DMS 273 (cell line): ENCODE measurements at regions not wholly inside any gene's neighbourhood (a gene's known extent, or its start where the extent isn't known, plus 50 kb on each side); places are given as distances from the start of the nearest gene placed in this dataset.

Experiments used
- DNase-seq: peaks from one replicate; lab custom pipeline; 2025; ENCODE audit not compliant: unreplicated experiment; lab: John Stamatoyannopoulos, UW

GRCh38 chr6:26149240-26149639, 62.0 kb downstream of the HFE start:
- DNase-seq: no peak

GRCh38 chr6:26152226-26153101, 65.2 kb downstream of the HFE start:
- no peak for DNase-seq

GRCh38 chr6:26155061-26155930, 68.1 kb downstream of the HFE start:
- DNase-seq: peak; percentile 78

GRCh38 chr6:26156105-26156849, 69.0 kb downstream of the HFE start:
- peak; percentile 94 for DNase-seq

GRCh38 chr6:26156850-26157250, 69.6 kb downstream of the HFE start:
- peak; percentile 95 for DNase-seq

GRCh38 chr6:26157251-26158075, 70.2 kb downstream of the HFE start:
- DNase-seq: peak; percentile 98

- DNase-seq: no peak
Measured at GRCh38 chr6:26158076-26158580, 70.9 kb downstream of the HFE start.

GRCh38 chr6:26158581-26159356, 71.5 kb downstream of the HFE start:
- peak; percentile 70 for DNase-seq

- peak; percentile 63 for DNase-seq
Measured at GRCh38 chr6:26159357-26160273, 72.4 kb downstream of the HFE start.

- no peak for DNase-seq
Measured at GRCh38 chr6:26161322-26161721, 74.1 kb downstream of the HFE start.

GRCh38 chr6:26162399-26162798, 75.2 kb downstream of the HFE start:
- DNase-seq: no peak

- DNase-seq: no peak
Measured at GRCh38 chr6:26163427-26164119, 76.3 kb downstream of the HFE start.

- no peak for DNase-seq
Measured at GRCh38 chr6:26164120-26164505, 76.9 kb downstream of the HFE start.

- no peak for DNase-seq
Measured at GRCh38 chr6:26165261-26165790, 78.1 kb downstream of the HFE start.

- DNase-seq: no peak
Measured at GRCh38 chr6:26170181-26170580, 83.0 kb downstream of the HFE start.

GRCh38 chr6:26170951-26171841, 84.0 kb downstream of the HFE start:
- peak; percentile 43 for DNase-seq

- peak; percentile 67 for DNase-seq
Measured at GRCh38 chr6:26172608-26172968, 85.4 kb downstream of the HFE start.
